ENCODE measurements at regions not wholly inside any gene's neighbourhood (a gene's known extent, or its start where the extent isn't known, plus 50 kb on each side); places are given as distances from the start of the nearest gene placed in this dataset.

DNA sequence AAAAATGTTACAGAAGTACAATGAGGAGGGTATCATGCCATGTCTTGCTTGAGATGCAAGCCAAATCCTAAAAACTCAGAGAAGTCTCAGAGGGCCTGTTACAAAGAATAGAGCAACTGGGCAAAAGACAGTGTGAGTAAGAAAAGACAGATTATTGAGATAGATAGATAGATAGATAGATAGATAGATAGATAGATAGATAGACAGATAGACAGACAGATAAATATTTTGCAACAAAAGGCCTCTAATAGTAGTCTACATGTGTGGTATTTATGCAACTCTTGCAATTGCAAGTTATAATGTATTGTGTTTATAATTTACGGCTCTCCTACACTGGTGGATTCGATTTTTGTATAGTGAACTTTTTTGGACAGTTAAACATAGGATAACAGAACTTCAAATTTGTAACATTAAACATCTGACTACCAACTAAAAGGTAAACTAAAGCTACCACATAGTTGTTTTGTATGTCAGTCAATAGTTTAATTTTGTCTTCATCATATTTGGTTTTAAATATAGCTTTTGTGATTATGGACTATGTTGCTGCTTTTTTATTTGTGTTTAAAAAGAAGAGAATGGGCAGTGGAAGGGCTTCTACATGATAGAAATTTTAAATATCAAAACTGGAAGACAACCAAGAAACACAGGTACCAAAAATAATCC, 740.7 kb upstream of the LRRTM4 start:
- no peaks in the 10 kb centered on the region for H3K27me3 ChIP-seq
- TF ChIP-seq EP300 (IDR thresholded peaks at IDR 0.05; ENCODE audit: low read depth) (no peak), POLR2AphosphoS5 (IDR thresholded peaks at IDR 0.05) (no peak), CTCF (IDR thresholded peaks at IDR 0.05) (no peak), POLR2A (IDR thresholded peaks at IDR 0.05) (no peak)
- DNase-seq = no peak
- in situ Hi-C loops (cut with MboI; ENCODE audit: low pct_ligation_motif_present in 1 of 4, low pct_unique_long_range_greater_than_20kb in 1 of 4, low sequenced_read_pairs in 3 of 4) (no loop called here), intact Hi-C loops (cut with DNase I; ENCODE audit: low total_unique reads) (no loop called here)
- no peaks in the 10 kb centered on the region for H3K36me3 ChIP-seq
- no peak overlapping the region for H3K27ac ChIP-seq
- H3K4me3 ChIP-seq = no peak overlapping the region
- WGBS, 2 donors (ENCODE audit: low coverage in 1 of 2) = 60% methylated on average over 2 of the region's 2 CpGs
- H3K4me1 ChIP-seq = no peaks in the 10 kb centered on the region
- no peaks in the 10 kb centered on the region for H3K9me3 ChIP-seq

DNA sequence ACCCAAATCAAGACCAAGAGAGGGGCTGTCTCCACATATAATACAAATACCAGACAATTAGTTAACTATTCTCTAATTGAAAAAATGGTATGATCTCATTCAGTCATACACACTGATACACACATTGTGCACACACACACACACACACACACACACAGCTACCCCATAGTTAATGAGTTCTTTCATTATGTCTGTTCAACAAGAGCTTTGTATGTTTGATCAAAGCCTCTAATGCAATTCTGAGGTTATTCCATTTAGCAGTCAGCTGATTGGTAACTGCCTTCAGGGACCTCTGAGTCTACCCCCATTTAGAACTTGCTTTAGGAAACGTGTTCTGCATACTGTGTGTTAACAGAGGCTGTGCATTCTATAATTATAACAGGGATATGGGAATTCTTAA, 741.4 kb upstream of the LRRTM4 start:
- intact Hi-C loops (cut with DNase I; ENCODE audit: low total_unique reads) (no loop called here), in situ Hi-C loops (cut with MboI; ENCODE audit: low pct_ligation_motif_present in 1 of 4, low pct_unique_long_range_greater_than_20kb in 1 of 4, low sequenced_read_pairs in 3 of 4) (no loop called here)
- Histone ChIP-seq H3K36me3 (no peaks in the 10 kb centered on the region), H3K27ac (no peak overlapping the region), H3K4me3 (no peak overlapping the region), H3K4me1 (no peaks in the 10 kb centered on the region), H3K9me3 (no peaks in the 10 kb centered on the region), H3K27me3 (no peaks in the 10 kb centered on the region)
- 41 to 100% methylated on average over 1 of the region's 1 CpG for WGBS, 2 donors (ENCODE audit: low coverage in 1 of 2)
- no peak for DNase-seq
- TF ChIP-seq POLR2A (IDR thresholded peaks at IDR 0.05) (no peak), CTCF (IDR thresholded peaks at IDR 0.05) (no peak), POLR2AphosphoS5 (IDR thresholded peaks at IDR 0.05) (no peak), EP300 (IDR thresholded peaks at IDR 0.05; ENCODE audit: low read depth) (no peak)

DNA sequence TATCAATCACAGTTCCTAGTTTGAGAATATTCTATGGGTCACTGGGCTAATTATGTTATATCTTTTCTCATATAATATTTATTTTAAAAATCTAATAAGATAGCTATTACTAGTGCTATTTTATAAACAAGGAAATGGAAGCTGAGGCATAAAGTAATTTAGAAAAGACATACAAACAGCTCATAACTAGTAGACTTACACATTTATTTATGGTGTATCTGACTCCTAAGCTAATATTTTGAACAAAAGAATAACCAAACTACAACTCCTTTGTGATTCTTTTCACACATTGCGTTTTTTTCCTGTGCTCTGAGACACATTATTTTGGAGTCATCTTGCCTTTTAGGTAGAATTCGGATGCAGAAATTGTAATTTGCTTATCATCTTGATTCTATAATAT, 742.0 kb upstream of the LRRTM4 start:
- in situ Hi-C loops (cut with MboI; ENCODE audit: low pct_ligation_motif_present in 1 of 4, low pct_unique_long_range_greater_than_20kb in 1 of 4, low sequenced_read_pairs in 3 of 4) = no loop called here

DNA sequence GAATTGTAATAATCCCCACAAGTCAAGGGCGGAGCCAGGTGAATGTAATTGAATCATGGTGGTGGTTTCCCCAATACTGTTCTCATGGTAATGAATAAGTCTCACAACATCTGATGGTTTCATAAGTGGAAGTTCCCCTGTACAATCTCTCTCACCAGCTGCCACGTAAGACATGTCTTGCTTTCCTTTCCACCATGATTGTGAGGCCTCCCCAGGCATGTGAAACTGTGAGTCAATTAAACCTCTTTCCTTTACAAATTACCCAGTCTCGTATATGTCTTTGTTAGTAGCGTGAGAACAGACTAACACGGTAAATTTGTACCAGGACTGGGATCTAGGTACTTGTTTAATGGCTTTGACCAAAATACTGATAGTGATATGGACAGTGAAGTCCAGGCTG, 744.3 kb upstream of the REG3G start:
- no peak overlapping the region for H3K27ac ChIP-seq
- no peaks in the 10 kb centered on the region for H3K27me3 ChIP-seq
- DNase-seq = no peak
- H3K4me3 ChIP-seq = no peak overlapping the region
- no peaks in the 10 kb centered on the region for H3K36me3 ChIP-seq
- WGBS, 2 donors (ENCODE audit: low coverage in 1 of 2) = 89 to 90% methylated on average over 4 to 5 of the region's 5 CpGs
- no peak for TF ChIP-seq CTCF (IDR thresholded peaks at IDR 0.05)
- TF ChIP-seq POLR2A (IDR thresholded peaks at IDR 0.05) = no peak
- no peak for TF ChIP-seq POLR2AphosphoS5 (IDR thresholded peaks at IDR 0.05)
- TF ChIP-seq EP300 (IDR thresholded peaks at IDR 0.05; ENCODE audit: low read depth) = no peak
- in situ Hi-C loops (cut with MboI; ENCODE audit: low pct_ligation_motif_present in 1 of 4, low pct_unique_long_range_greater_than_20kb in 1 of 4, low sequenced_read_pairs in 3 of 4) (no loop called here), intact Hi-C loops (cut with DNase I; ENCODE audit: low total_unique reads) (no loop called here)
- no peaks in the 10 kb centered on the region for H3K9me3 ChIP-seq
- no peaks in the 10 kb centered on the region for H3K4me1 ChIP-seq

More for the DNA sequence above, 742.0 kb upstream of the LRRTM4 start:
- H3K27ac ChIP-seq = no peak overlapping the region
- H3K36me3 ChIP-seq = no peaks in the 10 kb centered on the region
- H3K4me3 ChIP-seq = no peak overlapping the region
- H3K4me1 ChIP-seq = no peaks in the 10 kb centered on the region
- no peaks in the 10 kb centered on the region for H3K27me3 ChIP-seq
- intact Hi-C loops (cut with DNase I; ENCODE audit: low total_unique reads) = no loop called here
- no peak for TF ChIP-seq CTCF (IDR thresholded peaks at IDR 0.05)
- TF ChIP-seq POLR2A (IDR thresholded peaks at IDR 0.05) = no peak
- TF ChIP-seq POLR2AphosphoS5 (IDR thresholded peaks at IDR 0.05) = no peak
- no peak for TF ChIP-seq EP300 (IDR thresholded peaks at IDR 0.05; ENCODE audit: low read depth)
- 70 to 88% methylated on average over 1 to 2 of the region's 2 CpGs for WGBS, 2 donors (ENCODE audit: low coverage in 1 of 2)
- DNase-seq = no peak
- no peaks in the 10 kb centered on the region for H3K9me3 ChIP-seq

Measured in transverse colon (tissue), 4 donors.